ENCODE measurements at regions not wholly inside any gene's neighbourhood (a gene's known extent, or its start where the extent isn't known, plus 50 kb on each side); places are given as distances from the start of the nearest gene placed in this dataset.

GRCh38 chr5:106874531-106874930, 796.2 kb downstream of the EFNA5 start:
- no peak for FAIRE-seq
- Histone ChIP-seq H3K4me3 (ENCODE audit: low read depth, low read length) (no peak overlapping the region), H3K27me3 (ENCODE audit: control insufficient read depth, insufficient read depth, low read length) (no peaks in the 10 kb centered on the region), H3K36me3 (ENCODE audit: control insufficient read depth, insufficient read depth, low read length) (no peaks in the 10 kb centered on the region)
- no peak for DNase-seq (ENCODE audit: low read depth)
- no peak for TF ChIP-seq CTCF (IDR thresholded peaks at IDR 0.05; ENCODE audit: insufficient read depth, low read length, severe bottlenecking)

GRCh38 chr5:106873568-106873967, 797.2 kb downstream of the EFNA5 start:
- H3K27me3 ChIP-seq (ENCODE audit: control insufficient read depth, insufficient read depth, low read length): no peaks in the 10 kb centered on the region
- TF ChIP-seq CTCF (IDR thresholded peaks at IDR 0.05; ENCODE audit: insufficient read depth, low read length, severe bottlenecking): no peak
- no peaks in the 10 kb centered on the region for H3K36me3 ChIP-seq (ENCODE audit: control insufficient read depth, insufficient read depth, low read length)
- H3K4me3 ChIP-seq (ENCODE audit: low read depth, low read length): no peak overlapping the region
- FAIRE-seq: peak; percentile 23
- DNase-seq (ENCODE audit: low read depth): peak; percentile 59

GRCh38 chr5:106865279-106865678, 805.5 kb downstream of the EFNA5 start:
- Histone ChIP-seq H3K4me3 (ENCODE audit: low read depth, low read length) (no peak overlapping the region), H3K27me3 (ENCODE audit: control insufficient read depth, insufficient read depth, low read length) (no peaks in the 10 kb centered on the region), H3K36me3 (ENCODE audit: control insufficient read depth, insufficient read depth, low read length) (no peaks in the 10 kb centered on the region)
- DNase-seq (ENCODE audit: low read depth) (no peak), FAIRE-seq (no peak)
- TF ChIP-seq CTCF (IDR thresholded peaks at IDR 0.05; ENCODE audit: insufficient read depth, low read length, severe bottlenecking): no peak

- Histone ChIP-seq H3K36me3 (ENCODE audit: control insufficient read depth, insufficient read depth, low read length) (no peaks in the 10 kb centered on the region), H3K27me3 (ENCODE audit: control insufficient read depth, insufficient read depth, low read length) (no peaks in the 10 kb centered on the region), H3K4me3 (ENCODE audit: low read depth, low read length) (no peak overlapping the region)
- FAIRE-seq (no peak), DNase-seq (ENCODE audit: low read depth) (peak; percentile 33)
- TF ChIP-seq CTCF (IDR thresholded peaks at IDR 0.05; ENCODE audit: insufficient read depth, low read length, severe bottlenecking): no peak
These were observed 808.1 kb downstream of the EFNA5 start for GRCh38 chr5:106862450-106863193.

- FAIRE-seq (no peak), DNase-seq (ENCODE audit: low read depth) (no peak)
- Histone ChIP-seq H3K27me3 (ENCODE audit: control insufficient read depth, insufficient read depth, low read length) (no peaks in the 10 kb centered on the region), H3K4me3 (ENCODE audit: low read depth, low read length) (no peak overlapping the region), H3K36me3 (ENCODE audit: control insufficient read depth, insufficient read depth, low read length) (no peaks in the 10 kb centered on the region)
- no peak for TF ChIP-seq CTCF (IDR thresholded peaks at IDR 0.05; ENCODE audit: insufficient read depth, low read length, severe bottlenecking)
These were observed 810.2 kb downstream of the EFNA5 start for GRCh38 chr5:106860398-106861044.
